H1 (cell line): ENCODE measurements at regions not wholly inside any gene's neighbourhood (a gene's known extent, or its start where the extent isn't known, plus 50 kb on each side); places are given as distances from the start of the nearest gene placed in this dataset.

Source experiments
- CTCF ChIA-PET: fragments of 300-600 bp; sonication (Branson Sonifier 250); formaldehyde crosslinking; loops from one replicate; lab custom pipeline; 2021; ENCODE audit not compliant: partially characterized antibody; lab: Charles Lee
- POLR2A ChIA-PET: fragments of 300-600 bp; sonication (Branson Sonifier 250); formaldehyde crosslinking; loops from one replicate; lab custom pipeline; 2021; ENCODE audit warnings: inconsistent platforms; ENCODE audit not compliant: partially characterized antibody; lab: Charles Lee
- DNase-seq, 2 experiments: peaks; one replicate each; pipeline versions ENCODE4 v3.0.0 to v3.0.0-alpha.2; 2010 to 2022; ENCODE audit warnings: low spot score in 2 of 2, low read depth in 1 of 2, mixed read lengths in 1 of 2
- FAIRE-seq: peaks from 2 replicates; lab custom pipeline; 2011; peaks lifted over from hg19 to GRCh38; lab: Jason Lieb, UNC
- H2AFZ ChIP-seq: 2 replicates; pipeline ENCODE4 v1.8.1; 2012; ENCODE audit warnings: low read length, inconsistent platforms
- H2AK5ac ChIP-seq: 2 replicates; pipeline ENCODE4 v1.6.1; 2013; ENCODE audit warnings: low read depth, low read length
- H2BK120ac ChIP-seq: replicated peaks from 2 replicates; pipeline ENCODE3; 2013; ENCODE audit warnings: low read depth, low read length, inconsistent platforms
- H2BK12ac ChIP-seq: 2 replicates; pipeline ENCODE4 v1.6.1; 2013; ENCODE audit warnings: low read depth, low read length
- H2BK15ac ChIP-seq: 2 replicates; pipeline ENCODE4 v1.6.1; 2013; ENCODE audit warnings: low read length
- H2BK20ac ChIP-seq: 2 replicates; pipeline ENCODE4 v1.6.1; 2013; ENCODE audit warnings: low read length
- H2BK5ac ChIP-seq: 2 replicates; pipeline ENCODE4 v1.6.1; 2013; ENCODE audit warnings: low read depth, low read length
- H3K14ac ChIP-seq: 2 replicates; pipeline ENCODE4 v1.6.1; 2013; ENCODE audit warnings: inconsistent platforms; ENCODE audit not compliant: insufficient read length
- H3K18ac ChIP-seq: 2 replicates; pipeline ENCODE4 v1.6.1; 2013; ENCODE audit warnings: low read length; ENCODE audit errors: extremely low read depth
- H3K23ac ChIP-seq: 2 replicates; pipeline ENCODE4 v1.6.1; 2013; ENCODE audit warnings: inconsistent platforms; ENCODE audit not compliant: insufficient read length
- H3K23me2 ChIP-seq: 2 replicates; pipeline ENCODE4 v1.6.1; 2013; ENCODE audit warnings: low read depth, low read length
- H3K27ac ChIP-seq: 2 replicates; pipeline ENCODE4 v1.6.1; 2011; ENCODE audit warnings: low read depth, low read length, inconsistent platforms
- H3K27me3 ChIP-seq, 4 experiments: replicated peaks in 1 of 4; 1 replicate in 1 of 4; 2 replicates in 3 of 4; pipeline versions ENCODE4 v1.6.1 to v1.8.1; 2011 to 2013; ENCODE audit warnings: low read length in 3 of 4, mild to moderate bottlenecking in 3 of 4, inconsistent platforms in 2 of 4, mixed read lengths in 2 of 4, moderate library complexity in 1 of 4; ENCODE audit not compliant: control insufficient read depth in 3 of 4, insufficient read depth in 3 of 4; ENCODE audit errors: extremely low read depth in 1 of 4
- H3K36me3 ChIP-seq, 4 experiments: 2 replicates each; pipeline versions ENCODE4 v1.6.1 to v1.8.1; 2011 to 2013; ENCODE audit warnings: mild to moderate bottlenecking in 4 of 4, low read length in 3 of 4, moderate library complexity in 2 of 4, control low read depth in 1 of 4, inconsistent platforms in 1 of 4; ENCODE audit not compliant: insufficient read depth in 4 of 4, control insufficient read depth in 2 of 4
- H3K4ac ChIP-seq: replicated peaks from 2 replicates; pipeline ENCODE3; 2013; ENCODE audit warnings: low read length, low read depth, mixed read lengths, inconsistent platforms; ENCODE audit not compliant: insufficient read length
- H3K4me1 ChIP-seq, 4 experiments: replicated peaks in 1 of 4; 1 replicate in 1 of 4; 2 replicates in 3 of 4; pipeline versions ENCODE4 v1.6.1 to v1.8.1; 2011 to 2013; ENCODE audit warnings: low read length in 3 of 4, inconsistent platforms in 2 of 4, mixed read lengths in 1 of 4; ENCODE audit not compliant: insufficient read depth in 4 of 4, control insufficient read depth in 3 of 4
- H3K4me2 ChIP-seq, 2 experiments: 2 replicates each; pipeline versions ENCODE4 v1.6.1 to v1.8.1; 2011 to 2013; ENCODE audit warnings: low read depth in 2 of 2, low read length in 2 of 2, control low read depth in 1 of 2, inconsistent platforms in 1 of 2, mild to moderate bottlenecking in 1 of 2; ENCODE audit not compliant: insufficient read depth in 1 of 2
- H3K4me3 ChIP-seq, 4 experiments: fragments of 200-600, 300-600 bp in 1 of 4; sonication (generic), shearing (Covaris generic), sonication (Bioruptor Twin) in 1 of 4; 2 replicates each; pipeline versions ENCODE4 v1.5.1 to v1.8.1; 2011 to 2016; ENCODE audit warnings: low read length in 4 of 4, low read depth in 3 of 4, control low read depth in 2 of 4, inconsistent platforms in 2 of 4, mild to moderate bottlenecking in 2 of 4, mixed read lengths in 1 of 4, moderate library complexity in 1 of 4; ENCODE audit not compliant: insufficient read depth in 2 of 4; ENCODE audit errors: extremely low read depth in 1 of 4
- H3K56ac ChIP-seq: replicated peaks from 2 replicates; pipeline ENCODE3; 2013; ENCODE audit warnings: low read depth, mild to moderate bottlenecking, mixed read lengths, low read length, inconsistent platforms; ENCODE audit not compliant: insufficient read length
- H3K79me1 ChIP-seq: 2 replicates; pipeline ENCODE4 v1.6.1; 2013; ENCODE audit warnings: low read depth, low read length, control low read depth
- H3K79me2 ChIP-seq, 2 experiments: 2 replicates each; pipeline versions ENCODE4 v1.6.1 to v1.8.1; 2012 to 2013; ENCODE audit warnings: low read length in 2 of 2, mild to moderate bottlenecking in 2 of 2, inconsistent platforms in 1 of 2; ENCODE audit not compliant: insufficient read depth in 2 of 2, control insufficient read depth in 1 of 2
- H3K9ac ChIP-seq, 4 experiments: replicated peaks in 1 of 4; 1 replicate in 1 of 4; 2 replicates in 3 of 4; pipeline versions ENCODE4 v1.6.1 to v1.8.1; 2011 to 2013; ENCODE audit warnings: low read depth in 3 of 4, low read length in 3 of 4, control low read depth in 2 of 4, mild to moderate bottlenecking in 2 of 4, moderate library complexity in 2 of 4, inconsistent platforms in 1 of 4; ENCODE audit errors: extremely low read depth in 1 of 4
- H3K9me3 ChIP-seq, 2 experiments: 2 replicates each; pipeline versions ENCODE4 v1.6.1 to v1.8.1; 2012 to 2013; ENCODE audit warnings: mild to moderate bottlenecking in 2 of 2, moderate library complexity in 2 of 2, control low read depth in 1 of 2, inconsistent platforms in 1 of 2, low read depth in 1 of 2, low read length in 1 of 2, mixed read lengths in 1 of 2; ENCODE audit not compliant: insufficient read depth in 2 of 2
- H4K20me1 ChIP-seq, 2 experiments: replicated peaks in 1 of 2; 2 replicates each; pipeline versions ENCODE3 to v1.8.1; 2011 to 2013; ENCODE audit warnings: inconsistent platforms in 2 of 2, low read length in 2 of 2, mild to moderate bottlenecking in 1 of 2; ENCODE audit not compliant: insufficient read depth in 2 of 2, control insufficient read depth in 1 of 2
- H4K5ac ChIP-seq: 2 replicates; pipeline ENCODE4 v1.6.1; 2013; ENCODE audit warnings: low read length, low read depth, mixed read lengths, inconsistent platforms; ENCODE audit not compliant: insufficient read length
- H4K8ac ChIP-seq: 2 replicates; pipeline ENCODE4 v1.8.0; 2013; ENCODE audit warnings: mild to moderate bottlenecking, moderate library complexity, low read length, inconsistent platforms; ENCODE audit not compliant: insufficient read depth; ENCODE audit errors: extremely low read depth
- H4K91ac ChIP-seq: replicated peaks from 2 replicates; pipeline ENCODE3; 2013; ENCODE audit warnings: low read length, mixed read lengths, inconsistent platforms; ENCODE audit not compliant: insufficient read length
- ASH2L ChIP-seq: fragments of 200-600, 300-600 bp; sonication (generic); IDR thresholded peaks from one replicate; pipeline ENCODE4 v1.7.1; 2017; ENCODE audit warnings: low read length
- BACH1 ChIP-seq: IDR thresholded peaks from 2 replicates; pipeline ENCODE4 v1.6.1; 2012; ENCODE audit warnings: low read length, improper control_type of control experiment
- CBX5 ChIP-seq: fragments of 300-800, 300-1000 bp; sonication (generic); IDR thresholded peaks from 2 replicates; pipeline ENCODE4 v1.7.1; 2016; ENCODE audit warnings: antibody characterized with exemption, low read length, low read depth
- CBX8 ChIP-seq: fragments of 300-800, 300-1000 bp; sonication (generic); IDR thresholded peaks from 2 replicates; pipeline ENCODE4 v1.7.1; 2016; ENCODE audit warnings: low read depth, low read length, borderline replicate concordance
- CHD2 ChIP-seq: IDR thresholded peaks from 2 replicates; pipeline ENCODE4 v1.6.1; 2012; ENCODE audit warnings: low read length, improper control_type of control experiment
- POLR2AphosphoS5 ChIP-seq: IDR thresholded peaks from 2 replicates; pipeline ENCODE4 v1.6.1; 2011; ENCODE audit warnings: low read depth, low read length
- RAD21 ChIP-seq, 2 experiments: IDR thresholded peaks in 1 of 2; conservative IDR thresholded peaks in 1 of 2; 2 replicates each; pipeline ENCODE4 v1.6.1; 2011; ENCODE audit warnings: low read depth in 2 of 2, low read length in 2 of 2, improper control_type of control experiment in 1 of 2, inconsistent platforms in 1 of 2, mild to moderate bottlenecking in 1 of 2, moderate library complexity in 1 of 2
- RBBP5 ChIP-seq: IDR thresholded peaks from 2 replicates; pipeline ENCODE4 v1.7.1; 2012; ENCODE audit warnings: low read depth, mild to moderate bottlenecking, inconsistent platforms, low read length, moderate library complexity, borderline replicate concordance
- SAP30 ChIP-seq: fragments of 300-600 bp; sonication (generic); IDR thresholded peaks from 2 replicates; pipeline ENCODE4 v1.7.1; 2012; ENCODE audit warnings: low read length, moderate library complexity, mild to moderate bottlenecking, inconsistent platforms; ENCODE audit not compliant: insufficient read depth, insufficient replicate concordance
- SIN3A ChIP-seq, 2 experiments: IDR thresholded peaks in 1 of 2; conservative IDR thresholded peaks in 1 of 2; 2 replicates each; pipeline ENCODE4 v1.6.1; 2011 to 2012; ENCODE audit warnings: low read length in 2 of 2, improper control_type of control experiment in 1 of 2, low read depth in 1 of 2, mild to moderate bottlenecking in 1 of 2
- SP4 ChIP-seq: IDR thresholded peaks from 2 replicates; pipeline ENCODE4 v1.6.1; 2012; ENCODE audit warnings: low read length, inconsistent platforms
- TBP ChIP-seq: IDR thresholded peaks from 2 replicates; pipeline ENCODE4 v1.6.1; 2011; ENCODE audit warnings: low read depth, low read length, improper control_type of control experiment
- YY1 ChIP-seq: IDR thresholded peaks from 2 replicates; pipeline ENCODE4 v1.6.1; 2011; ENCODE audit warnings: low read depth, mild to moderate bottlenecking, low read length
- WGBS, 2 experiments: shearing (Covaris generic) in 1 of 2; methylation state at CpG; one replicate each; pipeline versions ENCODE4 v1.1.6 to v1.1.7; 2013 to 2015; ENCODE audit warnings: low lambda C conversion rate in 2 of 2, mixed read lengths in 2 of 2, inconsistent platforms in 1 of 2, low coverage in 1 of 2, missing lambda C conversion rate in 1 of 2; ENCODE audit not compliant: insufficient replicate concordance in 2 of 2, insufficient coverage in 1 of 2, insufficient read length in 1 of 2; ENCODE audit errors: extremely low coverage in 1 of 2, missing lambda C conversion rate in 1 of 2; 5-methylcytosine and 5-hydroxymethylcytosine counted together

- H3K4me1 ChIP-seq = peaks cover 3 to 25% (median 17%) of the 10 kb centered on the region in 4 experiments
- H3K14ac ChIP-seq = no peak overlapping the region
- peak overlapping the region; percentile 61 for H4K91ac ChIP-seq
- H3K79me1 ChIP-seq = no peaks in the 10 kb centered on the region
- H4K20me1 ChIP-seq = no peaks in the 10 kb centered on the region
- H3K18ac ChIP-seq = no peak overlapping the region
- no peak overlapping the region for H3K56ac ChIP-seq
- no peaks in the 10 kb centered on the region for H3K9me3 ChIP-seq
- H3K27ac ChIP-seq = no peak overlapping the region
- peaks cover 0 to 2% (median 0%) of the 10 kb centered on the region in 4 experiments; a peak in 1 of 7 replicates for H3K27me3 ChIP-seq
- no peak overlapping the region for H2BK120ac ChIP-seq
- ChIA-PET POLR2A (no interaction called here), CTCF (no interaction called here)
- H3K4me3 ChIP-seq = no peak overlapping the region; a peak in 1 of 8 replicates
- H2BK12ac ChIP-seq = 0 out of 2 replicates have a peak overlapping the region, but pooled peaks have one; percentile 62
- FAIRE-seq = no peak
- no peak for DNase-seq
- no peak overlapping the region for H2AK5ac ChIP-seq
- H3K23me2 ChIP-seq = no peaks in the 10 kb centered on the region
- peak overlapping the region in 1 of 2 experiments; percentile 11; a peak in 1 of 4 replicates for H3K4me2 ChIP-seq
- 80% methylated on average over 11 of the region's 11 CpGs; no CpG with 5 or more reads in 1 of the 2 experiments for WGBS, 2 experiments
- H4K5ac ChIP-seq = no peak overlapping the region
- H2AFZ ChIP-seq = no peak overlapping the region
- no peak overlapping the region for H4K8ac ChIP-seq
- H2BK15ac ChIP-seq = 0 out of 2 replicates have a peak overlapping the region, but pooled peaks have one; percentile 61
- no peaks in the 10 kb centered on the region for H3K36me3 ChIP-seq
- no peak overlapping the region for H2BK20ac ChIP-seq
- H2BK5ac ChIP-seq = no peak overlapping the region
- H3K79me2 ChIP-seq = no peaks in the 10 kb centered on the region
- H3K4ac ChIP-seq = no peak overlapping the region
- H3K9ac ChIP-seq = no peak overlapping the region
- H3K23ac ChIP-seq = no peak overlapping the region
- TF ChIP-seq RBBP5 (no peak), TBP (no peak), SIN3A (conservative IDR thresholded peaks at IDR 0.05 in 1 of 2, IDR thresholded peaks at IDR 0.05 in 1 of 2; ENCODE audit: low read depth in 1 of 2, low read length in 2 of 2) (no peak), SP4 (no peak), BACH1 (no peak), YY1 (no peak), POLR2AphosphoS5 (no peak), SAP30 (no peak), CHD2 (no peak), ASH2L (no peak), CBX5 (no peak), RAD21 (IDR thresholded peaks at IDR 0.05 in 1 of 2, conservative IDR thresholded peaks at IDR 0.05 in 1 of 2; ENCODE audit: low read depth in 2 of 2, low read length in 2 of 2) (no peak), CBX8 (no peak)
Observed at GRCh38 chr16:5982979-5983378, 885.4 kb upstream of the EEF2KMT start.
